Retinal pigment epithelial cell (primary cell): ENCODE measurements at regions not wholly inside any gene's neighbourhood (a gene's known extent, or its start where the extent isn't known, plus 50 kb on each side); places are given as distances from the start of the nearest gene placed in this dataset.

Source experiments
- DNase-seq: peaks from one replicate; pipeline ENCODE4 v3.0.0-alpha.2; 2010; ENCODE audit warnings: low read depth
- H3K4me3 ChIP-seq: 2 replicates; pipeline ENCODE4 v1.5.1; 2011; ENCODE audit warnings: mild to moderate bottlenecking, low read length, control low read depth, moderate library complexity
- CTCF ChIP-seq: conservative IDR thresholded peaks from 2 replicates; pipeline ENCODE4 v1.5.1; 2011; ENCODE audit warnings: low read depth, low read length, control low read depth, inconsistent platforms

DNA sequence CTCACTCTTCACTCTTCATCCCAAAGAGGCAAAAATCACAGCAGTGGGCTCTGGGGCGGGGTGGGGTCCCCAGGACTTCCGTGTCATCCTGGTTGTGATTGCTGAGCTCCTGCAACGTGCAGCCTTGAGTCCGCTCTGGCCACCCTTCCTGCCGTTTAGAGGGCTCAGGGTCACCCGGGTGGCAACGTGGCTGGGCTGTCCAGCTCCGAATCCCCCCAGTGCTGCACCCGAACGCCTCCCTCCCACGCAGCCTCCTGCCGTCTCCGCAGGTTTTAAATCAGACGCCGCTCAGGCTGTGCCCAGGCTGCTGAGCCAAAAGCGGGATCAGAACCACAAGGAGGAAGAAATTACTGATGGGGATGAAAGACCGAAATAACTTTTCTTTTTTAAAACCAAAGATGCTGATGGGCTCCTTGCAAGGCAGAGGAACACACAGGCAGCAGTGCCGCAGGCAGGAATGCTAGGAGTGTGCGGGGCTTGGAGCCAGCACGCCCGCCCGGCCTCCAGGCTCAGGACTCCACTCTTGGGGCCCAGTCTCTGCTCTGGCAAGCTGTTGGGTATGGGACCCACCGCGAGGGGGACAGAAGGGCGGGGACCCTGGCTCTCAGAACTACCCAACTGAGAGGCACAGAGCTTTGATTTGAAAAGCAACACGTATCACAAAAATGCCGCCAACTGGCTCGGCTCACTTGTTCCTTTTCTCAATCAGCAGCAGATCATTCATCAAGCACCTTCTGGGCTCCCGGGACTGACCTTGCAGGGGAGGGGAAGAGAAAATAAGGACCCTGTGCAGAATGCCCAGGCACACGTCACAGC lies 313.0 kb downstream of the CTTN start:
- no peak for DNase-seq
- H3K4me3 ChIP-seq: no peak overlapping the region
- no peak for TF ChIP-seq CTCF

DNA sequence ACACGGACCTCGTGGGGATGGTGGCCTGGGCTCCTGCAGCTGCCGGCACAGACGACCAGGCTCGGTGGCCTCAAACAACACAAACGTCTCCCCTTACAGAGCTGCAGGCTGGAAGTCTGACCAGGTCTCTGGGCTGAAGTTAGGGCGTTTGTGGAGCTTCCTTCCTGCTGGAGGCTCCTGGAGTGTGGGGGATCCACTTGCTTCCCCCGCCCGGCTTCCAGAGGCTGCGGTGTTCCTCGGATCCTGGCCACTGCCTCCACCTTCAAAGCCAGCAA lies 313.5 kb downstream of the CTTN start:
- DNase-seq: no peak
- H3K4me3 ChIP-seq: no peak overlapping the region
- no peak for TF ChIP-seq CTCF

- no peak for TF ChIP-seq CTCF
- no peak for DNase-seq
Observed at GRCh38 chr11:70712471-70712870, 314.1 kb downstream of the CTTN start.

DNA sequence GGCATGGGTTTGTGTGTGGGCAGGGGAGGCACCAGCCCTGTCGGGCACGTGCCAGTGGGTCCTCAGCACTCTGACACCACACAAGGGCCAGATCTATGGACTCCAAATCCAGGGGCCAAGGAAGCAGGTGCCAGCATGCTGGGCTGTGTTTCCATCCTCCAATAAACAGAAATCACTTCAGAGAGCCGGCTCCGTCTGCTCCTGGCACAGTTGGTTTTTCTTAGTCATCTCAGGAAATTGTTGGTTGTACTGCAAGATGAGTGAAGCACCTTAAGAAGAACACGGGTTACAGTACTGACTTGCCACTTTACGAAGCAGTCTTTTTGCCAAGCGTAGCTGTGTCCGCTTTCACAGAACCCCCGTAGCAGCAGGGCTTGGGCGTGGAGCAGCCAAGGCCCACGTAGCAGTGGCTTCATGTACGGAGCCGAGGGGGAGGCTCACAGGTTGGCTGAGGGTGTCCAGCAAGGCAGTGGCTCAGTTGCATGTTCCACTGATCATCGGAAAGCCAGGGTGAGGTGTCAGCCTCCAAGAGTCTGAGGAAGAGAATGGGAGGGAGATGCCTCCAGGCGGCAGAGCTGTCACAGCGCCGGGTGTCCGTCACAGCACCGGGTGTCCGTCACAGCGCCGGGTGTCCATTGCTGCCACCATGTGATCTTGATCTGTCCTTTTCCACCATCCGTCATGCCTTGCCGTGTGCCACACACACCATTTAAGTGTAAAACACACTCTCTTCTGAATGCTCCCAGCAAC lies 314.9 kb downstream of the CTTN start:
- no peak for TF ChIP-seq CTCF
- no peak overlapping the region for H3K4me3 ChIP-seq
- DNase-seq: no peak

More at GRCh38 chr11:70712471-70712870, 314.1 kb downstream of the CTTN start:
- no peak overlapping the region for H3K4me3 ChIP-seq

DNA sequence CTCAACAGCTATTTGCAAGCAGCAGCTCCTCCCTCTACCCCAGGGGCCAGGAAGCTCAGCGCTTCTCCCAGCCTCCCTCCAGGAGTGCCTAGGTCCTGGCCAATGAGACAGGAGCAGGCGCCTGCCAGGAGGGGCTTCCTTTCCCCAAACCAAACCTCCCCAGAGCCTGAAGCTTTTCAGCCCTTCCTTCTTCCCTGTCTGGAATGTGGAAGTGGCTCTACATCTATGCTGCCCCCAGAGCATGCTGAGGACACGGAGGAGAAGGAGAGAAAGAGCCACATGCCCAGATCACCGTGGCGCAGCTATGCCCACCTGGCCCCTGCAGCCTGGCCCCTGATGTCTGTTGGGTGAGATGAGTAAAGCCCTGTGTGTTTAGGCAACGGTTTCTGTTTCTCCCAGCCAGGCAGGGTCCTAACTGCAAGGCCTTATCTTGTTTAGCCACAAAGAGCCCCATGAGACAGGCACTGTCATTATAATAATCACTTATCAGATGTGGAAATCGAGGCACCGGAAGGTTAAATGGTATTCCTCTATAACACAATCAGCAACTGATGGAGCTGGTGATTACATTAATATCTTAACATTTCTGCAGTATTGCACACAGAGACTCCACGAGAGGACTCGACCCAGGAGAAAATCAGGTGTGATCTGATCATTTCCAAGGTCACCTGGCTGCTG lies 315.8 kb downstream of the CTTN start:
- DNase-seq: no peak
- H3K4me3 ChIP-seq: no peak overlapping the region
- no peak for TF ChIP-seq CTCF

GRCh38 chr11:70715166-70715951 lies 317.0 kb downstream of the CTTN start:
- no peak for TF ChIP-seq CTCF
- DNase-seq: no peak
- H3K4me3 ChIP-seq: no peak overlapping the region
